Ishikawa (cell line): ENCODE measurements at regions not wholly inside any gene's neighbourhood (a gene's known extent, or its start where the extent isn't known, plus 50 kb on each side); places are given as distances from the start of the nearest gene placed in this dataset.

Source experiments
- CEBPB ChIP-seq: IDR thresholded peaks from 2 replicates; pipeline ENCODE4 v1.6.1; 2012
- CREB1 ChIP-seq: IDR thresholded peaks from 2 replicates; pipeline ENCODE4 v1.6.1; 2012; ENCODE audit warnings: low read depth
- EGR1 ChIP-seq: IDR thresholded peaks from 2 replicates; pipeline ENCODE4 v1.6.1; 2012
- EP300 ChIP-seq: IDR thresholded peaks from 2 replicates; pipeline ENCODE4 v1.6.1; 2012; ENCODE audit warnings: borderline replicate concordance
- FOXM1 ChIP-seq: IDR thresholded peaks from 2 replicates; pipeline ENCODE4 v1.6.1; 2012; ENCODE audit warnings: low read depth, borderline replicate concordance
- MAX ChIP-seq: IDR thresholded peaks from 2 replicates; pipeline ENCODE4 v1.6.1; 2012
- NFIC ChIP-seq: IDR thresholded peaks from 2 replicates; pipeline ENCODE4 v1.6.1; 2012
- RAD21 ChIP-seq: IDR thresholded peaks from 2 replicates; pipeline ENCODE4 v1.6.1; 2012; ENCODE audit warnings: low read depth
- REST ChIP-seq: IDR thresholded peaks from 2 replicates; pipeline ENCODE4 v1.6.1; 2012; ENCODE audit warnings: low read depth, mild to moderate bottlenecking
- TAF1 ChIP-seq: IDR thresholded peaks from 2 replicates; pipeline ENCODE4 v1.6.1; 2012; ENCODE audit warnings: low read depth, mild to moderate bottlenecking
- TCF12 ChIP-seq: IDR thresholded peaks from 2 replicates; pipeline ENCODE4 v1.6.1; 2012; ENCODE audit warnings: low read depth
- TEAD4 ChIP-seq: IDR thresholded peaks from 2 replicates; pipeline ENCODE4 v1.6.1; 2012
- USF1 ChIP-seq: IDR thresholded peaks from 2 replicates; pipeline ENCODE4 v1.6.1; 2012
- YY1 ChIP-seq: IDR thresholded peaks from 2 replicates; pipeline ENCODE4 v1.6.1; 2012; ENCODE audit warnings: low read depth
- ZBTB7A ChIP-seq: IDR thresholded peaks from 2 replicates; pipeline ENCODE4 v1.6.1; 2012; ENCODE audit warnings: low read depth

- TF ChIP-seq REST = no peak
- TF ChIP-seq RAD21 = no peak
- no peak for TF ChIP-seq EGR1
- no peak for TF ChIP-seq ZBTB7A
- no peak for TF ChIP-seq TAF1
- TF ChIP-seq MAX = no peak
- TF ChIP-seq FOXM1 = no peak
Measured at GRCh38 chr3:31079689-31080088, 185.2 kb upstream of the GADL1 start.

GRCh38 chr3:31081018-31081662, 186.7 kb upstream of the GADL1 start:
- TF ChIP-seq ZBTB7A (no peak), CEBPB (no peak), NFIC (no peak), EGR1 (no peak), YY1 (no peak), EP300 (no peak)

GRCh38 chr3:31086148-31086547, 191.7 kb upstream of the GADL1 start:
- no peak for TF ChIP-seq NFIC
- no peak for TF ChIP-seq TEAD4
- no peak for TF ChIP-seq CREB1
- TF ChIP-seq CEBPB = no peak
- TF ChIP-seq FOXM1 = no peak
- no peak for TF ChIP-seq RAD21
- TF ChIP-seq MAX = no peak
- TF ChIP-seq ZBTB7A = no peak
- TF ChIP-seq USF1 = no peak
- no peak for TF ChIP-seq EP300
- no peak for TF ChIP-seq REST
- no peak for TF ChIP-seq YY1
- no peak for TF ChIP-seq TCF12
- no peak for TF ChIP-seq TAF1
- no peak for TF ChIP-seq EGR1

- no peak for TF ChIP-seq ZBTB7A
- TF ChIP-seq TAF1 = no peak
- TF ChIP-seq RAD21 = no peak
- no peak for TF ChIP-seq MAX
- TF ChIP-seq NFIC = no peak
- no peak for TF ChIP-seq EGR1
- TF ChIP-seq USF1 = no peak
Measured at GRCh38 chr3:31086698-31087097, 192.2 kb upstream of the GADL1 start.

GRCh38 chr3:31091748-31092147, 197.3 kb upstream of the GADL1 start:
- TF ChIP-seq RAD21 (no peak), CEBPB (no peak), EP300 (no peak), USF1 (no peak), TCF12 (no peak), FOXM1 (no peak), REST (no peak), TAF1 (no peak), TEAD4 (no peak), NFIC (no peak), EGR1 (no peak), YY1 (no peak), ZBTB7A (no peak), CREB1 (no peak), MAX (no peak)
